ENCODE measurements at regions not wholly inside any gene's neighbourhood (a gene's known extent, or its start where the extent isn't known, plus 50 kb on each side); places are given as distances from the start of the nearest gene placed in this dataset.
"Not testable (repeated sequence)": the region's sequence is repeated elsewhere in the genome, so short reads cannot be mapped to it uniquely, and the experiment has no call there.

- DNase-seq (ENCODE audit: low read depth, low spot score); CTCF ChIA-PET; POLR2A ChIA-PET: not testable (repeated sequence)
Observed at GRCh38 chr21:13844574-13844973, 235.0 kb downstream of the POTED start.

GRCh38 chr21:13843081-13843480 is 233.5 kb downstream of the POTED start:
- POLR2A ChIA-PET; H3K27me3 ChIP-seq (ENCODE audit: control insufficient read depth, insufficient read depth, low read length); H3K4me3 ChIP-seq (ENCODE audit: low read depth, low read length); DNase-seq (ENCODE audit: low read depth, low spot score); H3K27ac ChIP-seq (ENCODE audit: low read depth, low read length); CTCF ChIA-PET: not testable (repeated sequence)
- peaks cover 10% of the 10 kb centered on the region for H3K9me3 ChIP-seq (ENCODE audit: control insufficient read depth, insufficient read depth, low read length)

More at GRCh38 chr21:13844574-13844973, 235.0 kb downstream of the POTED start:
- peaks cover 24% of the 10 kb centered on the region for H3K9me3 ChIP-seq (ENCODE audit: control insufficient read depth, insufficient read depth, low read length)
- not testable (repeated sequence) for H3K4me3 ChIP-seq (ENCODE audit: low read depth, low read length); H3K27me3 ChIP-seq (ENCODE audit: control insufficient read depth, insufficient read depth, low read length); H3K27ac ChIP-seq (ENCODE audit: low read depth, low read length)

GRCh38 chr21:13827666-13828065 is 218.1 kb downstream of the POTED start:
- DNase-seq (ENCODE audit: low read depth, low spot score); CTCF ChIA-PET; H3K27ac ChIP-seq (ENCODE audit: low read depth, low read length); H3K4me3 ChIP-seq (ENCODE audit: low read depth, low read length); H3K27me3 ChIP-seq (ENCODE audit: control insufficient read depth, insufficient read depth, low read length); POLR2A ChIA-PET: not testable (repeated sequence)
- peaks cover 26% of the 10 kb centered on the region for H3K9me3 ChIP-seq (ENCODE audit: control insufficient read depth, insufficient read depth, low read length)

GRCh38 chr21:13827201-13827600 is 217.6 kb downstream of the POTED start:
- Histone ChIP-seq H3K9me3 (ENCODE audit: control insufficient read depth, insufficient read depth, low read length) (peaks cover 26% of the 10 kb centered on the region), H3K27me3 (ENCODE audit: control insufficient read depth, insufficient read depth, low read length) (no peaks in the 10 kb centered on the region), H3K4me3 (ENCODE audit: low read depth, low read length) (no peak overlapping the region), H3K27ac (ENCODE audit: low read depth, low read length) (no peak overlapping the region)
- no peak for TF ChIP-seq CTCF (IDR thresholded peaks at IDR 0.05; ENCODE audit: low read depth, low read length)
- POLR2A ChIA-PET = no interaction called here
- CTCF ChIA-PET = no interaction called here
- DNase-seq (ENCODE audit: low read depth, low spot score) = no peak

- H3K27me3 ChIP-seq (ENCODE audit: control insufficient read depth, insufficient read depth, low read length); DNase-seq (ENCODE audit: low read depth, low spot score); H3K27ac ChIP-seq (ENCODE audit: low read depth, low read length); POLR2A ChIA-PET; CTCF ChIA-PET; H3K4me3 ChIP-seq (ENCODE audit: low read depth, low read length): not testable (repeated sequence)
- H3K9me3 ChIP-seq (ENCODE audit: control insufficient read depth, insufficient read depth, low read length) = peaks cover 26% of the 10 kb centered on the region
Observed at GRCh38 chr21:13826511-13826910, 216.9 kb downstream of the POTED start.

- DNase-seq (ENCODE audit: low read depth, low spot score); H3K4me3 ChIP-seq (ENCODE audit: low read depth, low read length); H3K27ac ChIP-seq (ENCODE audit: low read depth, low read length); POLR2A ChIA-PET; CTCF ChIA-PET; H3K27me3 ChIP-seq (ENCODE audit: control insufficient read depth, insufficient read depth, low read length): not testable (repeated sequence)
- peaks cover 26% of the 10 kb centered on the region for H3K9me3 ChIP-seq (ENCODE audit: control insufficient read depth, insufficient read depth, low read length)
Observed at GRCh38 chr21:13825218-13825778, 215.7 kb downstream of the POTED start.

- DNase-seq (ENCODE audit: low read depth, low spot score); H3K27me3 ChIP-seq (ENCODE audit: control insufficient read depth, insufficient read depth, low read length); POLR2A ChIA-PET; H3K4me3 ChIP-seq (ENCODE audit: low read depth, low read length); CTCF ChIA-PET; H3K27ac ChIP-seq (ENCODE audit: low read depth, low read length); H3K9me3 ChIP-seq (ENCODE audit: control insufficient read depth, insufficient read depth, low read length): not testable (repeated sequence)
Observed at GRCh38 chr21:13820286-13820685, 210.7 kb downstream of the POTED start.

- H3K4me3 ChIP-seq (ENCODE audit: low read depth, low read length); H3K9me3 ChIP-seq (ENCODE audit: control insufficient read depth, insufficient read depth, low read length); POLR2A ChIA-PET; H3K27me3 ChIP-seq (ENCODE audit: control insufficient read depth, insufficient read depth, low read length); H3K27ac ChIP-seq (ENCODE audit: low read depth, low read length); CTCF ChIA-PET; DNase-seq (ENCODE audit: low read depth, low spot score): not testable (repeated sequence)
Observed at GRCh38 chr21:13812191-13812590, 202.6 kb downstream of the POTED start.

GRCh38 chr21:13810559-13810958 is 201.0 kb downstream of the POTED start:
- H3K9me3 ChIP-seq (ENCODE audit: control insufficient read depth, insufficient read depth, low read length); CTCF ChIA-PET; H3K27ac ChIP-seq (ENCODE audit: low read depth, low read length); DNase-seq (ENCODE audit: low read depth, low spot score); H3K27me3 ChIP-seq (ENCODE audit: control insufficient read depth, insufficient read depth, low read length); H3K4me3 ChIP-seq (ENCODE audit: low read depth, low read length); POLR2A ChIA-PET: not testable (repeated sequence)

GRCh38 chr21:13806444-13806843 is 196.9 kb downstream of the POTED start:
- H3K9me3 ChIP-seq (ENCODE audit: control insufficient read depth, insufficient read depth, low read length); H3K27me3 ChIP-seq (ENCODE audit: control insufficient read depth, insufficient read depth, low read length); CTCF ChIA-PET; POLR2A ChIA-PET; H3K27ac ChIP-seq (ENCODE audit: low read depth, low read length); DNase-seq (ENCODE audit: low read depth, low spot score); H3K4me3 ChIP-seq (ENCODE audit: low read depth, low read length): not testable (repeated sequence)

- CTCF ChIA-PET; H3K4me3 ChIP-seq (ENCODE audit: low read depth, low read length); H3K27ac ChIP-seq (ENCODE audit: low read depth, low read length); DNase-seq (ENCODE audit: low read depth, low spot score); H3K27me3 ChIP-seq (ENCODE audit: control insufficient read depth, insufficient read depth, low read length); H3K9me3 ChIP-seq (ENCODE audit: control insufficient read depth, insufficient read depth, low read length); POLR2A ChIA-PET: not testable (repeated sequence)
Observed at GRCh38 chr21:13802757-13803156, 193.2 kb downstream of the POTED start.

Measured in AG04450 (cell line).